Transverse colon (tissue), 4 donors: ENCODE measurements at regions not wholly inside any gene's neighbourhood (a gene's known extent, or its start where the extent isn't known, plus 50 kb on each side); places are given as distances from the start of the nearest gene placed in this dataset.

Source experiments
- DNase-seq: peaks from one replicate; pipeline ENCODE4 v3.0.0-alpha.2; 2019
- H3K27ac ChIP-seq, 4 donors: fragments of 200-600 bp; sonication (generic); 2 replicates each; pipeline ENCODE4 v1.5.1; 2016 to 2018; ENCODE audit warnings: inconsistent platforms in 4 of 4
- H3K27me3 ChIP-seq: fragments of 200-600 bp; sonication (generic); 2 replicates; pipeline ENCODE4 v1.5.1; 2017; ENCODE audit warnings: inconsistent platforms
- H3K36me3 ChIP-seq, 4 donors: fragments of 200-600 bp; sonication (generic); 2 replicates each; pipeline ENCODE4 v1.5.1; 2017 to 2019; ENCODE audit warnings: inconsistent platforms in 4 of 4
- H3K4me1 ChIP-seq, 4 donors: fragments of 200-600 bp; sonication (generic); 2 replicates each; pipeline ENCODE4 v1.5.1; 2017 to 2020; ENCODE audit warnings: inconsistent platforms in 4 of 4
- H3K4me3 ChIP-seq, 4 donors: fragments of 200-600 bp; sonication (generic); 1 replicate in 1 of 4; 2 replicates in 3 of 4; pipeline versions ENCODE4 v1.5.1 to v1.6.1; 2017 to 2019; ENCODE audit warnings: inconsistent platforms in 4 of 4
- H3K9me3 ChIP-seq, 2 donors: fragments of 200-600 bp; sonication (generic); 2 replicates each; pipeline ENCODE4 v1.5.1; 2017 to 2019; ENCODE audit warnings: inconsistent platforms in 2 of 2
- EP300 ChIP-seq: sonication (generic); formaldehyde crosslinking; IDR thresholded peaks from one replicate; pipeline ENCODE4 v1.6.1; 2017; ENCODE audit warnings: antibody characterized with exemption, low read depth
- POLR2A ChIP-seq: fragments of 450-650 bp; IDR thresholded peaks from one replicate; pipeline ENCODE4 v1.6.1; 2016; ENCODE audit warnings: antibody characterized with exemption, mild to moderate bottlenecking, moderate library complexity
- POLR2AphosphoS5 ChIP-seq, 3 donors: sonication (generic); formaldehyde crosslinking; IDR thresholded peaks; one replicate each; pipeline ENCODE4 v1.6.1; 2016; ENCODE audit warnings: antibody characterized with exemption in 3 of 3
- WGBS, 2 donors: methylation state at CpG; one replicate each; pipeline ENCODE4 v1.1.5; 2018; ENCODE audit warnings: low coverage in 1 of 2; 5-methylcytosine and 5-hydroxymethylcytosine counted together
- in situ Hi-C, 4 donors: fragments of 200-750 bp; cut with MboI; loops; one replicate each; pipeline versions ENCODE4 v1.15.0 to v1.15.1; 2017; ENCODE audit warnings: low sequenced_read_pairs in 3 of 4, low pct_ligation_motif_present in 1 of 4, low pct_unique_long_range_greater_than_20kb in 1 of 4
- intact Hi-C: fragments of 100-400 bp; cut with DNase I; formaldehyde crosslinking; loops from one replicate; pipeline ENCODE4 v1.15.1; 2023; ENCODE audit warnings: low total_unique reads
- TF ChIP-seq, protein P1 (sequence below), 5 experiments: fragments of 200-600 bp in 3 of 5; fragments of 450-650 bp in 2 of 5; sonication (generic) in 3 of 5; IDR thresholded peaks; 1 replicate in 2 of 5; 2 replicates in 3 of 5; pipeline ENCODE4 v1.5.1; 2016 to 2017; ENCODE audit warnings: antibody characterized with exemption in 5 of 5, inconsistent platforms in 3 of 5, mild to moderate bottlenecking in 2 of 5, moderate library complexity in 1 of 5

DNA sequence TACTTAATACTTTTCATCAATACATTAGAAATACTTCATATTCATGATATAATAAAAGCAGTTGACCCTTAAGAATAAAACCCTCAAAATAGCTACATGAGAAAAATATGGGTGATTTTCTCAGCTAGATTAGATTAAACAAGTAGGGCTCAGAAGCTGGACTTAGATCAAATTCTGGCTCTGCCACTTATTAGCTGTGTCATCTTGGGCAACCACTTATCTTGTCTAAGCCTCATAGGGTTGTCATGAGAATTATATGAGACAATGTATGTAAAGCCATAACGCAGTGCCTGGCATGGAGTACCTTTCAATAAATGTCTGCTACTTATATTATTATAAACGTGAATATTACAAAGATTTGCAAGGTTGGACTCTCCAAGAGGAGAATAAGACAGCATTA, 84.3 kb upstream of the PGRMC2 start:
- H3K36me3 ChIP-seq: no peaks in the 10 kb centered on the region
- no peaks in the 10 kb centered on the region for H3K9me3 ChIP-seq
- H3K27ac ChIP-seq: no peak overlapping the region
- H3K4me1 ChIP-seq: no peaks in the 10 kb centered on the region
- 80 to 100% methylated on average over 2 of the region's 2 CpGs for WGBS, 2 donors
- intact Hi-C loops (no loop called here), in situ Hi-C loops (no loop called here)
- no peak for TF ChIP-seq POLR2AphosphoS5 (IDR thresholded peaks at IDR 0.05)
- TF ChIP-seq EP300: no peak
- TF ChIP-seq, protein P1, sequence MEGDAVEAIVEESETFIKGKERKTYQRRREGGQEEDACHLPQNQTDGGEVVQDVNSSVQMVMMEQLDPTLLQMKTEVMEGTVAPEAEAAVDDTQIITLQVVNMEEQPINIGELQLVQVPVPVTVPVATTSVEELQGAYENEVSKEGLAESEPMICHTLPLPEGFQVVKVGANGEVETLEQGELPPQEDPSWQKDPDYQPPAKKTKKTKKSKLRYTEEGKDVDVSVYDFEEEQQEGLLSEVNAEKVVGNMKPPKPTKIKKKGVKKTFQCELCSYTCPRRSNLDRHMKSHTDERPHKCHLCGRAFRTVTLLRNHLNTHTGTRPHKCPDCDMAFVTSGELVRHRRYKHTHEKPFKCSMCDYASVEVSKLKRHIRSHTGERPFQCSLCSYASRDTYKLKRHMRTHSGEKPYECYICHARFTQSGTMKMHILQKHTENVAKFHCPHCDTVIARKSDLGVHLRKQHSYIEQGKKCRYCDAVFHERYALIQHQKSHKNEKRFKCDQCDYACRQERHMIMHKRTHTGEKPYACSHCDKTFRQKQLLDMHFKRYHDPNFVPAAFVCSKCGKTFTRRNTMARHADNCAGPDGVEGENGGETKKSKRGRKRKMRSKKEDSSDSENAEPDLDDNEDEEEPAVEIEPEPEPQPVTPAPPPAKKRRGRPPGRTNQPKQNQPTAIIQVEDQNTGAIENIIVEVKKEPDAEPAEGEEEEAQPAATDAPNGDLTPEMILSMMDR (IDR thresholded peaks at IDR 0.05): no peak
- no peak for TF ChIP-seq POLR2A
- H3K27me3 ChIP-seq: no peaks in the 10 kb centered on the region
- no peak overlapping the region for H3K4me3 ChIP-seq
- DNase-seq: no peak

- H3K27ac ChIP-seq: peak overlapping the region in 2 of 4 donors; percentile 21 to 40
- WGBS, 2 donors: 82% methylated on average over 7 to 8 of the region's 8 CpGs
- H3K4me3 ChIP-seq: no peak overlapping the region
- H3K36me3 ChIP-seq: no peaks in the 10 kb centered on the region
- no peaks in the 10 kb centered on the region for H3K27me3 ChIP-seq
- TF ChIP-seq POLR2AphosphoS5 (IDR thresholded peaks at IDR 0.05): no peak
- no peak for TF ChIP-seq EP300
- TF ChIP-seq, protein P1 (IDR thresholded peaks at IDR 0.05): no peak
- TF ChIP-seq POLR2A: no peak
- intact Hi-C loops (no loop called here), in situ Hi-C loops (no loop called here)
- no peaks in the 10 kb centered on the region for H3K4me1 ChIP-seq
- no peak for DNase-seq
- no peaks in the 10 kb centered on the region for H3K9me3 ChIP-seq
These were observed 83.6 kb upstream of the PGRMC2 start for GRCh38 chr4:128371001-128371777.

DNA sequence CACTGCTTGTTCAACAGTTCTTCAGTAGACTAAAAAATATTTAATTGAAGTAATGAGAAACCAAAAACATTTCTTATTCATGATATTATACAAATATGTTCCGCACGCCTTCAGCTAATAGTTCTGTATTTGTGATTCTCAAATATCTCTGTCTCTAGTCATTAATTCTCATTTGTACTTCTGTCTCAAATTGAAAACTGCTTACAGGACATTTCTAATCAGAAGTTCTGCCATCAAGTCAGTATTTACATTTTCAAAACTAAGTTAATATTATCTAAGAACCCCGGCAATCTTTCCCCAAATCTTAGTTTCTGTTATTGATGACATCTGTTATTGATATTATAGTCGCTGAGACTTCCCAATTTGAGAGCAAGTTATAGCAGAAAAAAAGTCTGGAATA, 78.6 kb upstream of the PGRMC2 start:
- Histone ChIP-seq H3K9me3 (no peaks in the 10 kb centered on the region), H3K4me3 (no peak overlapping the region), H3K27me3 (no peaks in the 10 kb centered on the region), H3K27ac (no peak overlapping the region), H3K36me3 (no peaks in the 10 kb centered on the region), H3K4me1 (no peaks in the 10 kb centered on the region)
- DNase-seq: no peak
- TF ChIP-seq EP300 (no peak), POLR2AphosphoS5 (IDR thresholded peaks at IDR 0.05) (no peak), POLR2A (no peak)
- TF ChIP-seq, protein P1 (IDR thresholded peaks at IDR 0.05): no peak
- intact Hi-C loops (no loop called here), in situ Hi-C loops (no loop called here)
- 90 to 95% methylated on average over 4 of the region's 4 CpGs for WGBS, 2 donors

DNA sequence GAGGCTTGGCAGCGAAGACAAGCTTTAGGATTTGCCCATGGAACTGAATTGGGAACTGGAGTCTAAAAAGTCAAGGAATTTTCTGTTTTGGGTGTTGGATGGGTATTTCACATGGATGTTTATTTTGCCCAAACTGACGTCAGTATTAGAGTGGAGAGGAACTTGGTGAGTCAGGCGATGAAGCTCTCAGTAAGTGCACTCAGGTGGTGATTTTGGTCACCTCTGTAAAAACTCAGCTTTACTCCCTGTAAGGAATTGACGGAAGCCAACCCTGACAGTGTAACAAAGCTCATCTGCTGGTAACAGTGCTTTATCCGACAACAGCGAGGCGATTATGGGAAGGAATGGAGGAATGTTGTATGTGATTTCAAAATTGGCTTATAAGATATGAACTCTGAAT, 77.0 kb upstream of the PGRMC2 start:
- no peak for DNase-seq
- Histone ChIP-seq H3K9me3 (no peaks in the 10 kb centered on the region), H3K4me3 (no peak overlapping the region), H3K4me1 (no peaks in the 10 kb centered on the region), H3K36me3 (no peaks in the 10 kb centered on the region), H3K27me3 (no peaks in the 10 kb centered on the region), H3K27ac (no peak overlapping the region)
- 89 to 100% methylated on average over 2 to 7 of the region's 7 CpGs for WGBS, 2 donors
- intact Hi-C loops (no loop called here), in situ Hi-C loops (no loop called here)
- no peak for TF ChIP-seq POLR2A
- TF ChIP-seq, protein P1 (IDR thresholded peaks at IDR 0.05): no peak
- TF ChIP-seq EP300: no peak
- TF ChIP-seq POLR2AphosphoS5 (IDR thresholded peaks at IDR 0.05): no peak
